SK-N-SH treated with all-trans-retinoic acid at 6 μM for 48 hours (cell line): ENCODE measurements at regions not wholly inside any gene's neighbourhood (a gene's known extent, or its start where the extent isn't known, plus 50 kb on each side); places are given as distances from the start of the nearest gene placed in this dataset.

Experiments
- BACH2 ChIP-seq: fragments of 250-450 bp; sonication (Bioruptor Pico); IDR thresholded peaks from 2 replicates; pipeline ENCODE4 v1.9.0; 2021; ENCODE audit warnings: mild to moderate bottlenecking, borderline replicate concordance
- CSDC2 ChIP-seq: fragments of 250-450 bp; sonication (Bioruptor Pico); IDR thresholded peaks from 2 replicates; pipeline ENCODE4 v1.5.0; 2020; ENCODE audit warnings: mild to moderate bottlenecking, moderate library complexity
- ESRRG ChIP-seq: fragments of 250-450 bp; sonication (Bioruptor Pico); IDR thresholded peaks from 2 replicates; pipeline ENCODE4 v1.6.1; 2021; ENCODE audit warnings: mild to moderate bottlenecking
- GLIS3 ChIP-seq: fragments of 250-450 bp; sonication (Bioruptor Pico); IDR thresholded peaks from 2 replicates; pipeline ENCODE4 v1.5.0; 2020; ENCODE audit warnings: mild to moderate bottlenecking, moderate library complexity
- ISL1 ChIP-seq: fragments of 250-450 bp; sonication (Bioruptor Pico); IDR thresholded peaks from 2 replicates; pipeline ENCODE4 v2.1.2; 2022; ENCODE audit warnings: mild to moderate bottlenecking, moderate library complexity
- PATZ1 ChIP-seq: fragments of 250-450 bp; sonication (Bioruptor Pico); IDR thresholded peaks from 2 replicates; pipeline ENCODE4 v1.8.0; 2020; ENCODE audit warnings: mild to moderate bottlenecking, moderate library complexity, borderline replicate concordance
- RARB ChIP-seq: fragments of 250-450 bp; sonication (Bioruptor Pico); IDR thresholded peaks from 2 replicates; pipeline ENCODE4 v1.8.0; 2021; ENCODE audit warnings: mild to moderate bottlenecking, moderate library complexity
- SNAI2 ChIP-seq: fragments of 250-450 bp; sonication (Bioruptor Pico); IDR thresholded peaks from 2 replicates; pipeline ENCODE4 v1.5.0; 2020; ENCODE audit warnings: mild to moderate bottlenecking, moderate library complexity
- TSHZ2 ChIP-seq: fragments of 250-450 bp; sonication (Bioruptor Pico); IDR thresholded peaks from 2 replicates; pipeline ENCODE4 v1.5.0; 2020; ENCODE audit warnings: mild to moderate bottlenecking, moderate library complexity
- ZFP3 ChIP-seq: fragments of 250-450 bp; sonication (Bioruptor Pico); IDR thresholded peaks from 2 replicates; pipeline ENCODE4 v1.5.0; 2020; ENCODE audit warnings: mild to moderate bottlenecking, moderate library complexity
- ZFP30 ChIP-seq: fragments of 450-650 bp; formaldehyde crosslinking; IDR thresholded peaks from 2 replicates; pipeline ENCODE4 v1.5.0; 2022; ENCODE audit warnings: mild to moderate bottlenecking, moderate library complexity
- TF ChIP-seq, protein P1 (sequence below): fragments of 250-450 bp; sonication (Bioruptor Pico); IDR thresholded peaks from 2 replicates; pipeline ENCODE4 v1.5.1; 2021; ENCODE audit warnings: mild to moderate bottlenecking, moderate library complexity
- TF ChIP-seq, protein P2 (sequence below): fragments of 250-450 bp; sonication (Bioruptor Pico); IDR thresholded peaks from 2 replicates; pipeline ENCODE4 v1.5.1; 2020; ENCODE audit warnings: low read depth, mild to moderate bottlenecking, moderate library complexity

DNA sequence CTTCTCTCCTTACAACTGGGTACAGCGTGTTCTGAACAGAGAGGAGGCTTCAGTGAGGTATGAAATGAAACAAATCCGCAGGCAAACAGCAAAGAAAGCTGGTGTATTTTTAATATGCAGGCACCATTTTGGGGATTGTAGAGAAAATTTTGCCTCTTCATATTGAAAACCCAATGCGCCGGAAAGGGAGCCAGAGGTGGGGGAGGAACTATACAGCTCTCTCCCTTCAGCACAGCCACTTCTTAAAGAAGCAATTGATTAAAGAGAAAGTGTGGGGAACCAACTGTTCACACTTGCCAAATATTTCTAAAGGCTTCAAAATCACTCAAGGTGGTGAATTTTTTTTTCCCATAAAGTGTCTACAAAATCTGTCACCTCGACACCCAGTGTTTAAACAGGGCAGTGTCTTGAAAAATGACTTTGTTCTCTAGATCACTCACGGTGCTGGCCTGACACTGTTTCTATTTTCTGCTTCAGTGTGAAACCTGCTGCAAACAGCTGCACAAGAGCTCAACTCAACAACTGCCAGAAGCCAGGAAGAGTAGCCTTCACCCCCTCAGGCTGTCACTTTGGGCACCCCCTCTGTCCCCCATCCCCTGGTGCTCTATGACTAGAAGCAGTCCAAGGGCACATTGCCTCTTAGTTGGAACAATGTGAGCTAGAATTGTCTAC, 123.8 kb upstream of the CTTNBP2NL start:
- TF ChIP-seq ZFP3 (CRISPR knock-in tag) (no peak), PATZ1 (CRISPR knock-in tag) (no peak), CSDC2 (CRISPR knock-in tag) (no peak), SNAI2 (CRISPR knock-in tag) (no peak), RARB (CRISPR knock-in tag) (no peak), TSHZ2 (no peak), ESRRG (CRISPR knock-in tag) (no peak), ISL1 (CRISPR knock-in tag) (no peak), GLIS3 (no peak), BACH2 (CRISPR knock-in tag) (no peak), ZFP30 (CRISPR knock-in tag) (no peak)
- TF ChIP-seq, protein P1, sequence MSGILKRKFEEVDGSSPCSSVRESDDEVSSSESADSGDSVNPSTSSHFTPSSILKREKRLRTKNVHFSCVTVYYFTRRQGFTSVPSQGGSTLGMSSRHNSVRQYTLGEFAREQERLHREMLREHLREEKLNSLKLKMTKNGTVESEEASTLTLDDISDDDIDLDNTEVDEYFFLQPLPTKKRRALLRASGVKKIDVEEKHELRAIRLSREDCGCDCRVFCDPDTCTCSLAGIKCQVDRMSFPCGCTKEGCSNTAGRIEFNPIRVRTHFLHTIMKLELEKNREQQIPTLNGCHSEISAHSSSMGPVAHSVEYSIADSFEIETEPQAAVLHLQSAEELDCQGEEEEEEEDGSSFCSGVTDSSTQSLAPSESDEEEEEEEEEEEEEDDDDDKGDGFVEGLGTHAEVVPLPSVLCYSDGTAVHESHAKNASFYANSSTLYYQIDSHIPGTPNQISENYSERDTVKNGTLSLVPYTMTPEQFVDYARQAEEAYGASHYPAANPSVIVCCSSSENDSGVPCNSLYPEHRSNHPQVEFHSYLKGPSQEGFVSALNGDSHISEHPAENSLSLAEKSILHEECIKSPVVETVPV (CRISPR knock-in tag), result no peak
- TF ChIP-seq, protein P2, sequence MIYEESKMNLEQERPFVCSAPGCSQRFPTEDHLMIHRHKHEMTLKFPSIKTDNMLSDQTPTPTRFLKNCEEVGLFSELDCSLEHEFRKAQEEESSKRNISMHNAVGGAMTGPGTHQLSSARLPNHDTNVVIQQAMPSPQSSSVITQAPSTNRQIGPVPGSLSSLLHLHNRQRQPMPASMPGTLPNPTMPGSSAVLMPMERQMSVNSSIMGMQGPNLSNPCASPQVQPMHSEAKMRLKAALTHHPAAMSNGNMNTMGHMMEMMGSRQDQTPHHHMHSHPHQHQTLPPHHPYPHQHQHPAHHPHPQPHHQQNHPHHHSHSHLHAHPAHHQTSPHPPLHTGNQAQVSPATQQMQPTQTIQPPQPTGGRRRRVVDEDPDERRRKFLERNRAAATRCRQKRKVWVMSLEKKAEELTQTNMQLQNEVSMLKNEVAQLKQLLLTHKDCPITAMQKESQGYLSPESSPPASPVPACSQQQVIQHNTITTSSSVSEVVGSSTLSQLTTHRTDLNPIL (CRISPR knock-in tag), result no peak
